K562 (cell line): ENCODE measurements at regions not wholly inside any gene's neighbourhood (a gene's known extent, or its start where the extent isn't known, plus 50 kb on each side); places are given as distances from the start of the nearest gene placed in this dataset.
"Not testable (repeated sequence)": the region's sequence is repeated elsewhere in the genome, so short reads cannot be mapped to it uniquely, and the experiment has no call there.

Experiments used
- ATAC-seq: fragments of 200-7000 bp; cut with Tn5 transposase; 3 replicates; pipeline ENCODE4 v1.9.1; 2020; ENCODE audit warnings: moderate library complexity
- BruUV-seq: library from RNA; stranded (reverse); fragments of 400-500 nt; replicated peaks from 2 replicates; lab custom pipeline; 2021; lab: Mats Ljungman, UMichigan
- CTCF ChIA-PET: fragments of 300-600 bp; formaldehyde crosslinking; extraction: SDS; loops from one replicate; lab custom pipeline; 2021; ENCODE audit warnings: low intra/inter-chr PET ratio; lab: Yijun Ruan, JAX
- POLR2A ChIA-PET: fragments of 300-600, 350-650 bp; sonication (Branson Sonifier 250); formaldehyde crosslinking; extraction: SDS; loops from one replicate; lab custom pipeline; 2021; ENCODE audit warnings: antibody characterized with exemption, inconsistent platforms; lab: Yijun Ruan, JAX
- DNase-seq, 4 experiments: peaks; one replicate each; pipeline versions ENCODE4 v3.0.0 to v3.0.0-alpha.2; 2011 to 2018; ENCODE audit warnings: low spot score in 3 of 4, mixed read lengths in 3 of 4; ENCODE audit errors: extremely low read depth in 1 of 4
- FAIRE-seq: peaks from 2 replicates; lab custom pipeline; 2011; peaks lifted over from hg19 to GRCh38; lab: Jason Lieb, UNC
- H2AFZ ChIP-seq: 2 replicates; pipeline ENCODE4 v1.6.0; 2011; ENCODE audit warnings: low read depth, low read length, control low read depth, inconsistent platforms
- H3K27ac ChIP-seq: fragments of 200-600 bp; 3 replicates; pipeline ENCODE4 v1.8.0; 2011; ENCODE audit warnings: low read depth, mild to moderate bottlenecking, control low read depth, inconsistent platforms, low read length, moderate library complexity, mixed read lengths; ENCODE audit errors: extremely low read depth
- H3K27me3 ChIP-seq, 2 experiments: fragments of 300-600 bp in 1 of 2; 2 replicates in 1 of 2; 3 replicates in 1 of 2; pipeline versions ENCODE4 v1.6.0 to v1.8.0; 2011; ENCODE audit warnings: inconsistent platforms in 2 of 2, low read length in 2 of 2, mild to moderate bottlenecking in 1 of 2, mixed read lengths in 1 of 2, moderate library complexity in 1 of 2; ENCODE audit not compliant: control insufficient read depth in 2 of 2, insufficient read depth in 2 of 2
- H3K36me3 ChIP-seq: fragments of 300-600 bp; 3 replicates; pipeline ENCODE4 v1.8.0; 2011; ENCODE audit warnings: mild to moderate bottlenecking, low read length, inconsistent platforms; ENCODE audit not compliant: control insufficient read depth, insufficient read depth
- H3K4me1 ChIP-seq, 2 experiments: fragments of 200-600 bp in 1 of 2; replicated peaks in 1 of 2; 2 replicates in 1 of 2; 3 replicates in 1 of 2; pipeline versions ENCODE4 v1.5.1 to v1.8.0; 2011; ENCODE audit warnings: inconsistent platforms in 2 of 2, low read length in 2 of 2, mild to moderate bottlenecking in 1 of 2, mixed read lengths in 1 of 2, moderate library complexity in 1 of 2; ENCODE audit not compliant: control insufficient read depth in 2 of 2, insufficient read depth in 2 of 2
- H3K4me2 ChIP-seq: 2 replicates; pipeline ENCODE4 v1.6.1; 2011; ENCODE audit warnings: low read length, control low read depth, inconsistent platforms, mixed read lengths; ENCODE audit not compliant: insufficient read depth
- H3K4me3 ChIP-seq: fragments of 200-600 bp; sonication (generic), shearing (Covaris generic); 2 replicates; pipeline ENCODE4 v1.5.1; 2016; ENCODE audit warnings: control low read depth, inconsistent platforms
- H3K79me2 ChIP-seq: fragments of 200-600 bp; 3 replicates; pipeline ENCODE4 v1.8.0; 2011; ENCODE audit warnings: low read length, inconsistent platforms; ENCODE audit not compliant: control insufficient read depth, insufficient read depth
- H3K9ac ChIP-seq, 2 experiments: 2 replicates each; pipeline versions ENCODE4 v1.6.0 to v1.6.1; 2011; ENCODE audit warnings: low read depth in 2 of 2, low read length in 2 of 2, control low read depth in 1 of 2, inconsistent platforms in 1 of 2, mild to moderate bottlenecking in 1 of 2, mixed read lengths in 1 of 2; ENCODE audit not compliant: insufficient read depth in 1 of 2
- H3K9me1 ChIP-seq: one replicate; pipeline ENCODE4 v1.6.0; 2011; ENCODE audit warnings: inconsistent platforms, mild to moderate bottlenecking, low read length, moderate library complexity; ENCODE audit not compliant: control insufficient read depth, insufficient read depth
- H3K9me3 ChIP-seq: replicated peaks from 2 replicates; pipeline ENCODE4 v1.5.1; 2011; ENCODE audit warnings: low read depth, low read length, inconsistent platforms; ENCODE audit not compliant: control insufficient read depth, insufficient read depth
- H4K20me1 ChIP-seq: replicated peaks from 2 replicates; pipeline ENCODE4 v1.6.1; 2011; ENCODE audit warnings: low read length, inconsistent platforms, mixed read lengths; ENCODE audit not compliant: control insufficient read depth, insufficient read depth
- NR2C1 ChIP-seq, 2 experiments: fragments of 450-650 bp; IDR thresholded peaks; 2 replicates each; pipeline ENCODE4 v1.6.1; 2017; ENCODE audit warnings: mild to moderate bottlenecking in 2 of 2, antibody characterized with exemption in 1 of 2, inconsistent platforms in 1 of 2, missing compliant biosample characterization in 1 of 2, missing genetic modification characterization in 1 of 2
- SAFB2 ChIP-seq: fragments of 200-400 bp; formaldehyde crosslinking; IDR thresholded peaks from 2 replicates; pipeline ENCODE4 v1.6.1; 2018; ENCODE audit warnings: borderline replicate concordance, low read length, low read depth, moderate library complexity; ENCODE audit not compliant: severe bottlenecking
- WGBS: fragments of 100-300 bp; shearing (Covaris generic); methylation state at CpG from one replicate; pipeline ENCODE4 v1.1.6; 2016; ENCODE audit warnings: low coverage, mixed read lengths; ENCODE audit not compliant: insufficient coverage; ENCODE audit errors: missing lambda C conversion rate; 5-methylcytosine and 5-hydroxymethylcytosine counted together
- in situ Hi-C: fragments of 300-500 bp; cut with MboI; formaldehyde crosslinking; loops from 4 replicates; pipeline ENCODE4 v1.15.0; 2018; ENCODE audit warnings: inconsistent platforms, mixed read lengths
- intact Hi-C: fragments of 100-400 bp; cut with micrococcal nuclease; formaldehyde crosslinking; loops from 2 replicates; pipeline ENCODE4 v1.14.2; 2022
- TF ChIP-seq, protein P1 (sequence below): sonication (generic); formaldehyde crosslinking; IDR thresholded peaks from 2 replicates; pipeline ENCODE4 v1.8.0; 2022; ENCODE audit warnings: mild to moderate bottlenecking, missing genetic modification reagents

DNA sequence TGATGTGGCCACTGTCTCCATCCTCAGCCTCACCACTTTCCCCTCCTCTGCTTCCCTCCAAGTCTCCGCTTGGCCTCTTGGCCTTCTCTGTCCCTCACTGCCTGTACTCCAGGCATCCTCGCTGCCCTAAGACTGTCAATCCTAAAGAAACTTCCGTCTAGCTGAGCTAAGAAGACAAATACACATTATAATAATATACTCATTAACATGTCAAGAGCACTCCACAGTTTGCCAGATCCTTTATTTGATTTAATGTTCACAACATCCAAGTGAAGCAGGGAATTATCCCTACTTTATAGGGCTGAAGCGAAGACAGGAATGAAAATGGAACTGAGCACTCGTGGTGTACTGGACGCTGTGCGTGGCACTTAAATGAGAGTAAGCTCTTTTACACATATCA is 72.4 kb upstream of the SLC22A23 start (continued):
- TF ChIP-seq SAFB2: no peak
- TF ChIP-seq, protein P1, sequence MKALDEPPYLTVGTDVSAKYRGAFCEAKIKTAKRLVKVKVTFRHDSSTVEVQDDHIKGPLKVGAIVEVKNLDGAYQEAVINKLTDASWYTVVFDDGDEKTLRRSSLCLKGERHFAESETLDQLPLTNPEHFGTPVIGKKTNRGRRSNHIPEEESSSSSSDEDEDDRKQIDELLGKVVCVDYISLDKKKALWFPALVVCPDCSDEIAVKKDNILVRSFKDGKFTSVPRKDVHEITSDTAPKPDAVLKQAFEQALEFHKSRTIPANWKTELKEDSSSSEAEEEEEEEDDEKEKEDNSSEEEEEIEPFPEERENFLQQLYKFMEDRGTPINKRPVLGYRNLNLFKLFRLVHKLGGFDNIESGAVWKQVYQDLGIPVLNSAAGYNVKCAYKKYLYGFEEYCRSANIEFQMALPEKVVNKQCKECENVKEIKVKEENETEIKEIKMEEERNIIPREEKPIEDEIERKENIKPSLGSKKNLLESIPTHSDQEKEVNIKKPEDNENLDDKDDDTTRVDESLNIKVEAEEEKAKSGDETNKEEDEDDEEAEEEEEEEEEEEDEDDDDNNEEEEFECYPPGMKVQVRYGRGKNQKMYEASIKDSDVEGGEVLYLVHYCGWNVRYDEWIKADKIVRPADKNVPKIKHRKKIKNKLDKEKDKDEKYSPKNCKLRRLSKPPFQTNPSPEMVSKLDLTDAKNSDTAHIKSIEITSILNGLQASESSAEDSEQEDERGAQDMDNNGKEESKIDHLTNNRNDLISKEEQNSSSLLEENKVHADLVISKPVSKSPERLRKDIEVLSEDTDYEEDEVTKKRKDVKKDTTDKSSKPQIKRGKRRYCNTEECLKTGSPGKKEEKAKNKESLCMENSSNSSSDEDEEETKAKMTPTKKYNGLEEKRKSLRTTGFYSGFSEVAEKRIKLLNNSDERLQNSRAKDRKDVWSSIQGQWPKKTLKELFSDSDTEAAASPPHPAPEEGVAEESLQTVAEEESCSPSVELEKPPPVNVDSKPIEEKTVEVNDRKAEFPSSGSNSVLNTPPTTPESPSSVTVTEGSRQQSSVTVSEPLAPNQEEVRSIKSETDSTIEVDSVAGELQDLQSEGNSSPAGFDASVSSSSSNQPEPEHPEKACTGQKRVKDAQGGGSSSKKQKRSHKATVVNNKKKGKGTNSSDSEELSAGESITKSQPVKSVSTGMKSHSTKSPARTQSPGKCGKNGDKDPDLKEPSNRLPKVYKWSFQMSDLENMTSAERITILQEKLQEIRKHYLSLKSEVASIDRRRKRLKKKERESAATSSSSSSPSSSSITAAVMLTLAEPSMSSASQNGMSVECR (CRISPR knock-in tag): no peak
- no peak for TF ChIP-seq NR2C1 (IDR thresholded peaks at IDR 0.05)
- TF ChIP-seq NR2C1 (tag; IDR thresholded peaks at IDR 0.05): no peak

DNA sequence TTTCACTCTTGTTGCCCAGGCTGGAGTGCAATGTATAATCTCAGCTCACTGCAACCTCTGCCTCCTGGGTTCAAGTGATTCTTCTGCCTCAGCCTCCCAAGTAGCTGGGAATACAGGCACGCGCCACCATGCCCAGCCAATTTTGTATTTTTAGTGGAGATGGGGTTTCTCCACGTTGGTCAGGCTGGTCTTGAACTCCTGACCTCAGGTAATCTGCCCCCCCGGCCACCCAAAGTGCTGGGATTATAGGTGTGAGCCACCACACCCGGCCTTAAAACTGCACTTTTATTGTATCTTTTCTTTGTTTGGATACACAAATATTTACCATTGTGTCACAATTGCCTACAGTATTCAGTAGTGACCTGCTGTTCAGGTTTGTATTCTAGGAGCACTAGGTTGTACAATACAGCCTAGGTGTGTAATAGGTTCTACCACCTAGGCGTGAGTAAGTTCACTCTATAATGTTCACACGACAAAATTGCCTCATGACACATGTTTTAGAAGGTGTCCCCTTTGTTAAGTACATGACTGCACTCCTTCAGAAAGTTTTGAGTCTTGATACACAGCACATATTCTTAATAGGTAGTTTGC is 71.3 kb upstream of the SLC22A23 start:
- H3K79me2 ChIP-seq, H3K9me3 ChIP-seq, POLR2A ChIA-PET, H3K9ac ChIP-seq, H3K36me3 ChIP-seq, H3K4me2 ChIP-seq, FAIRE-seq, DNase-seq, CTCF ChIA-PET, H3K9me1 ChIP-seq, H3K4me1 ChIP-seq, H3K4me3 ChIP-seq, ATAC-seq, in situ Hi-C loops, H2AFZ ChIP-seq, H4K20me1 ChIP-seq, BruUV-seq, H3K27ac ChIP-seq: not testable (repeated sequence)
- intact Hi-C loops: loop anchor here (5.0 kb wide), 1 partner anchor 204 kb away; no protein-coding TSS in a partner anchor
- peaks cover 57 to 78% of the 10 kb centered on the region in 2 experiments for H3K27me3 ChIP-seq
- 7% methylated on average over 7 of the region's 7 CpGs for WGBS
